Liver (tissue), 7 donors: ENCODE measurements at regions not wholly inside any gene's neighbourhood (a gene's known extent, or its start where the extent isn't known, plus 50 kb on each side); places are given as distances from the start of the nearest gene placed in this dataset.

Experiments used
- DNase-seq: peaks from one replicate; pipeline ENCODE4 v3.0.0-alpha.2; 2017; ENCODE audit warnings: low spot score
- H3K27ac ChIP-seq, 2 donors: one replicate each; pipeline ENCODE4 v1.7.0; 2013; ENCODE audit warnings: inconsistent platforms in 2 of 2, low read length in 2 of 2, control low read depth in 1 of 2, low read depth in 1 of 2, mild to moderate bottlenecking in 1 of 2
- H3K27me3 ChIP-seq, 4 donors: one replicate each; pipeline versions ENCODE4 v1.6.1 to v1.7.0; 2013; ENCODE audit warnings: low read length in 3 of 4, inconsistent platforms in 1 of 4, mild to moderate bottlenecking in 1 of 4, moderate library complexity in 1 of 4; ENCODE audit not compliant: control insufficient read depth in 4 of 4, insufficient read depth in 4 of 4
- H3K36me3 ChIP-seq, 4 donors: one replicate each; pipeline versions ENCODE4 v1.6.1 to v1.7.0; 2013; ENCODE audit warnings: low read length in 3 of 4, mild to moderate bottlenecking in 3 of 4, low read depth in 1 of 4, moderate library complexity in 1 of 4; ENCODE audit not compliant: control insufficient read depth in 4 of 4, insufficient read depth in 3 of 4
- H3K4me1 ChIP-seq, 4 donors: one replicate each; pipeline versions ENCODE4 v1.6.1 to v1.7.0; 2013; ENCODE audit warnings: low read length in 3 of 4, mild to moderate bottlenecking in 3 of 4, moderate library complexity in 1 of 4; ENCODE audit not compliant: control insufficient read depth in 4 of 4, insufficient read depth in 4 of 4
- H3K4me3 ChIP-seq, 3 donors: one replicate each; pipeline versions ENCODE4 v1.6.1 to v1.7.0; 2013; ENCODE audit warnings: low read length in 3 of 3, control low read depth in 1 of 3, low read depth in 1 of 3, mild to moderate bottlenecking in 1 of 3
- H3K9ac ChIP-seq, 2 donors: one replicate each; pipeline ENCODE4 v1.7.0; 2013; ENCODE audit warnings: low read length in 2 of 2, mild to moderate bottlenecking in 2 of 2, moderate library complexity in 2 of 2, control low read depth in 1 of 2, low read depth in 1 of 2
- H3K9me3 ChIP-seq, 4 donors: one replicate each; pipeline versions ENCODE4 v1.6.1 to v1.7.0; 2013; ENCODE audit warnings: low read length in 3 of 4; ENCODE audit not compliant: control insufficient read depth in 4 of 4
- ATF3 ChIP-seq: IDR thresholded peaks from 2 replicates; pipeline ENCODE4 v1.6.1; 2016; ENCODE audit warnings: antibody characterized with exemption
- EGR1 ChIP-seq, 2 donors: IDR thresholded peaks; 2 replicates each; pipeline ENCODE4 v1.6.1; 2016 to 2018; ENCODE audit warnings: antibody characterized with exemption in 2 of 2, low read depth in 2 of 2
- FOXA1 ChIP-seq: IDR thresholded peaks from 2 replicates; pipeline ENCODE4 v1.6.1; 2016; ENCODE audit warnings: antibody characterized with exemption
- GABPA ChIP-seq, 2 donors: IDR thresholded peaks in 1 of 2; conservative IDR thresholded peaks in 1 of 2; 2 replicates each; pipeline ENCODE4 v1.6.1; 2016; ENCODE audit warnings: antibody characterized with exemption in 2 of 2, mild to moderate bottlenecking in 1 of 2, moderate library complexity in 1 of 2
- HNF4A ChIP-seq, 2 donors: conservative IDR thresholded peaks; 2 replicates each; pipeline ENCODE4 v1.6.1; 2016; ENCODE audit warnings: antibody characterized with exemption in 2 of 2, mild to moderate bottlenecking in 2 of 2
- HNF4G ChIP-seq: IDR thresholded peaks from 2 replicates; pipeline ENCODE4 v1.6.1; 2016; ENCODE audit warnings: antibody characterized with exemption
- JUND ChIP-seq, 2 donors: IDR thresholded peaks; 2 replicates each; pipeline ENCODE4 v1.6.1; 2016; ENCODE audit warnings: antibody characterized with exemption in 2 of 2
- NR2F2 ChIP-seq: IDR thresholded peaks from 2 replicates; pipeline ENCODE4 v1.6.1; 2016; ENCODE audit warnings: antibody characterized with exemption
- RAD21 ChIP-seq, 2 donors: IDR thresholded peaks; 2 replicates each; pipeline ENCODE4 v1.6.1; 2016; ENCODE audit warnings: antibody characterized with exemption in 2 of 2, mild to moderate bottlenecking in 2 of 2
- REST ChIP-seq: IDR thresholded peaks from 2 replicates; pipeline ENCODE4 v1.6.1; 2016; ENCODE audit warnings: antibody characterized with exemption, mild to moderate bottlenecking
- RXRA ChIP-seq, 2 donors: IDR thresholded peaks; 2 replicates each; pipeline ENCODE4 v1.6.1; 2017 to 2018; ENCODE audit warnings: antibody characterized with exemption in 2 of 2, mild to moderate bottlenecking in 1 of 2
- SP1 ChIP-seq: IDR thresholded peaks from 2 replicates; pipeline ENCODE4 v1.6.1; 2018; ENCODE audit warnings: antibody characterized with exemption, mild to moderate bottlenecking
- TAF1 ChIP-seq: conservative IDR thresholded peaks from 2 replicates; pipeline ENCODE4 v1.6.1; 2016; ENCODE audit warnings: antibody characterized with exemption, mild to moderate bottlenecking
- YY1 ChIP-seq: IDR thresholded peaks from 2 replicates; pipeline ENCODE4 v1.6.1; 2016; ENCODE audit warnings: antibody characterized with exemption, mild to moderate bottlenecking
- WGBS: extraction: QIAGEN DNeasy Blood & Tissue Kit; methylation state at CpG from one replicate; pipeline ENCODE4 v1.1.7; 2013; 5-methylcytosine and 5-hydroxymethylcytosine counted together
- TF ChIP-seq, protein P1 (sequence below): IDR thresholded peaks from 2 replicates; pipeline ENCODE4 v1.6.1; 2016; ENCODE audit warnings: antibody characterized with exemption
- TF ChIP-seq, protein P2 (sequence below): IDR thresholded peaks from 2 replicates; pipeline ENCODE4 v1.6.1; 2016; ENCODE audit warnings: antibody characterized with exemption
- donor health status: healthy.
- donor health status: healthy.
- donor health status: healthy.
- donor health status: healthy.

DNA sequence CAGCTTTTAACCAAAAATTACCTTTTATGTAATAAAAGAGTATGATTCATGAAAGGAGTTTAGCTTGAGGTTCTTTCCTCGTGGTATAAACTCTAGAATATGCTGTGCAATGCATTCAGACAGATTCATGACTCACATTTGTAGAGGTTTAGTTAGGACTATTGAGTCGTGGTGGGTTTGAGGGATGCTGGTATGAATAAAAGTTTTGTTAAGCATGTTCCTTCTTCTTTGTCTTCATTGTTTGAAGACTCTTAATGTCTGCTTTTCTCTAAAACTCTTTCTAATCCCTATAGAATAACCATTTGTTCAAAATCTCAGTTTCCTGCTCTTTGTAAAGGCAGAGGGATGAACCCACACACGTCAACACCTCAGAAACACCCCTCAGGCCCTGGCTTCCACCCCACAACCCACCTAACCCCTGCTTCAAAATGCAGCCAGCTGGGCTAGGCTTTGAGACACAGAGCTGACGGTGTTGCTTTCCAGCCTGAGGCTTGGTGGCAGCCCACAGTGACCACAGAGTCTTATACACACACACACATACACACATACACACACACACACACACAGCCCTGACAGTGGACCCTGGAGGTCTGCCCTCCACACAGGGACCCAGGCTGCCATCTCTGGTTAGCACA, 69.0 kb upstream of the IRX1 start (continued):
- TF ChIP-seq REST (no peak), RAD21 (IDR thresholded peaks at IDR 0.05) (no peak), EGR1 (IDR thresholded peaks at IDR 0.05; ENCODE audit: low read depth in 2 of 2) (no peak)

DNA sequence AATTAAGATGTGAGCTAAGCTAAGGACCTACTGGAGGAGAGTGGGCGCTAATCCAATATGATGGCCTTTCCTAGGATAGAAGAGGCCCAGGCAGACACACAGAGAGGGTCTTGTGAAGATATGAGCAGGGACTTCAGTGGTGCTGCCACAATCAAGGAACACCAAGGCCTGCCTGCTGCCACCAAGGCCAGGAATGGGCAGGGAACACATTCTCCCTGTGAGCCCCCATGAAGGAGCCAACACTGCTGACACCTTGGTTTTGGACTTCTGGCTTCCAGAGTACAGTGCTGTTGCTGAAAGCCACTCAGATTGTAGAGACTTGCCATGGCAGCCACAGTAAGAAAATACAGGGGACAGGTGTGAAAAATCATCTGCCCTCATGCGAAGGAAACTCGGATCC, 73.1 kb upstream of the IRX1 start:
- WGBS, result 85% methylated on average over 3 of the region's 3 CpGs
- Histone ChIP-seq H3K9me3 (peaks cover 0 to 2% (median under 1%) of the 10 kb centered on the region in 4 donors), H3K27ac (no peak overlapping the region), H3K36me3 (no peaks in the 10 kb centered on the region), H3K9ac (no peak overlapping the region), H3K4me3 (no peak overlapping the region), H3K4me1 (no peaks in the 10 kb centered on the region), H3K27me3 (no peaks in the 10 kb centered on the region)
- no peak for TF ChIP-seq REST
- TF ChIP-seq GABPA (IDR thresholded peaks at IDR 0.05 in 1 of 2, conservative IDR thresholded peaks at IDR 0.05 in 1 of 2), result no peak
- TF ChIP-seq JUND (IDR thresholded peaks at IDR 0.05), result no peak
- TF ChIP-seq, protein P1, sequence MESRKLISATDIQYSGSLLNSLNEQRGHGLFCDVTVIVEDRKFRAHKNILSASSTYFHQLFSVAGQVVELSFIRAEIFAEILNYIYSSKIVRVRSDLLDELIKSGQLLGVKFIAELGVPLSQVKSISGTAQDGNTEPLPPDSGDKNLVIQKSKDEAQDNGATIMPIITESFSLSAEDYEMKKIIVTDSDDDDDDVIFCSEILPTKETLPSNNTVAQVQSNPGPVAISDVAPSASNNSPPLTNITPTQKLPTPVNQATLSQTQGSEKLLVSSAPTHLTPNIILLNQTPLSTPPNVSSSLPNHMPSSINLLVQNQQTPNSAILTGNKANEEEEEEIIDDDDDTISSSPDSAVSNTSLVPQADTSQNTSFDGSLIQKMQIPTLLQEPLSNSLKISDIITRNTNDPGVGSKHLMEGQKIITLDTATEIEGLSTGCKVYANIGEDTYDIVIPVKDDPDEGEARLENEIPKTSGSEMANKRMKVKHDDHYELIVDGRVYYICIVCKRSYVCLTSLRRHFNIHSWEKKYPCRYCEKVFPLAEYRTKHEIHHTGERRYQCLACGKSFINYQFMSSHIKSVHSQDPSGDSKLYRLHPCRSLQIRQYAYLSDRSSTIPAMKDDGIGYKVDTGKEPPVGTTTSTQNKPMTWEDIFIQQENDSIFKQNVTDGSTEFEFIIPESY, result no peak
- TF ChIP-seq, protein P2, sequence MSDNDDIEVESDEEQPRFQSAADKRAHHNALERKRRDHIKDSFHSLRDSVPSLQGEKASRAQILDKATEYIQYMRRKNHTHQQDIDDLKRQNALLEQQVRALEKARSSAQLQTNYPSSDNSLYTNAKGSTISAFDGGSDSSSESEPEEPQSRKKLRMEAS, result no peak
- TF ChIP-seq RXRA (IDR thresholded peaks at IDR 0.05), result no peak
- TF ChIP-seq YY1, result no peak
- no peak for TF ChIP-seq TAF1
- no peak for TF ChIP-seq ATF3
- TF ChIP-seq NR2F2, result no peak
- TF ChIP-seq EGR1 (IDR thresholded peaks at IDR 0.05; ENCODE audit: low read depth in 2 of 2), result no peak
- no peak for TF ChIP-seq FOXA1
- no peak for TF ChIP-seq HNF4A (conservative IDR thresholded peaks at IDR 0.05)
- TF ChIP-seq SP1, result no peak
- TF ChIP-seq HNF4G, result no peak
- no peak for DNase-seq
